ENCODE measurements at regions not wholly inside any gene's neighbourhood (a gene's known extent, or its start where the extent isn't known, plus 50 kb on each side); places are given as distances from the start of the nearest gene placed in this dataset.

GRCh38 chr6:167524261-167525111 is 199.6 kb downstream of the TTLL2 start:
- no peak overlapping the region for H3K4me3 ChIP-seq (ENCODE audit: low read length)
- H3K4me3 Mint-ChIP-seq, result no peak overlapping the region
- no peak overlapping the region for H3K27ac Mint-ChIP-seq
- WGBS, 2 experiments (ENCODE audit: insufficient coverage in 1 of 2, insufficient read length in 1 of 2), result 87 to 90% methylated on average over 13 to 22 of the region's 22 CpGs
- H3K27ac ChIP-seq (ENCODE audit: low read depth, low read length), result no peak overlapping the region
- no peak overlapping the region for H3K9ac ChIP-seq (ENCODE audit: extremely low read depth, low read length, poor library complexity, severe bottlenecking)
- H3K4me1 ChIP-seq (ENCODE audit: control insufficient read depth, insufficient read depth, low read length), result peaks cover 7% of the 10 kb centered on the region
- H3K9me3 ChIP-seq (ENCODE audit: control insufficient read depth, low read length), result no peaks in the 10 kb centered on the region
- TF ChIP-seq CTCF (conservative IDR thresholded peaks at IDR 0.05), result no peak
- peaks cover 7% of the 10 kb centered on the region for H3K9me3 Mint-ChIP-seq
- no peaks in the 10 kb centered on the region for H3K36me3 ChIP-seq (ENCODE audit: control insufficient read depth, insufficient read depth, low read length)
- H3K27me3 Mint-ChIP-seq (ENCODE audit: insufficient read depth), result peaks cover 13% of the 10 kb centered on the region
- H3K27me3 ChIP-seq (ENCODE audit: control insufficient read depth, insufficient read depth, low read length, poor library complexity, severe bottlenecking), result no peaks in the 10 kb centered on the region
- no peaks in the 10 kb centered on the region for H3K36me3 Mint-ChIP-seq (ENCODE audit: low read depth)
- H3K4me1 Mint-ChIP-seq, result peaks cover 12% of the 10 kb centered on the region
- DNase-seq, result no peak

- Histone ChIP-seq H3K9ac (ENCODE audit: extremely low read depth, low read length, poor library complexity, severe bottlenecking) (no peak overlapping the region), H3K4me1 (ENCODE audit: control insufficient read depth, insufficient read depth, low read length) (peaks cover 7% of the 10 kb centered on the region), H3K27me3 (ENCODE audit: control insufficient read depth, insufficient read depth, low read length, poor library complexity, severe bottlenecking) (no peaks in the 10 kb centered on the region), H3K4me3 (ENCODE audit: low read length) (no peak overlapping the region), H3K9me3 (ENCODE audit: control insufficient read depth, low read length) (no peaks in the 10 kb centered on the region), H3K36me3 (ENCODE audit: control insufficient read depth, insufficient read depth, low read length) (no peaks in the 10 kb centered on the region), H3K27ac (ENCODE audit: low read depth, low read length) (no peak overlapping the region)
- no peak for TF ChIP-seq CTCF (conservative IDR thresholded peaks at IDR 0.05)
- Mint-ChIP-seq H3K4me1 (peaks cover 15% of the 10 kb centered on the region), H3K9me3 (peaks cover 7% of the 10 kb centered on the region), H3K4me3 (no peak overlapping the region), H3K27ac (no peak overlapping the region), H3K36me3 (ENCODE audit: low read depth) (no peaks in the 10 kb centered on the region), H3K27me3 (ENCODE audit: insufficient read depth) (peaks cover 20% of the 10 kb centered on the region)
- no peak for DNase-seq
- WGBS, 2 experiments (ENCODE audit: insufficient coverage in 1 of 2, insufficient read length in 1 of 2), result 97% methylated on average over 6 of the region's 6 CpGs; no CpG with 5 or more reads in 1 of the 2 experiments
Measured at GRCh38 chr6:167525774-167526173, 200.9 kb downstream of the TTLL2 start.

GRCh38 chr6:167526465-167527368 is 201.8 kb downstream of the TTLL2 start:
- H3K4me1 Mint-ChIP-seq, result peaks cover 15% of the 10 kb centered on the region
- Histone ChIP-seq H3K27ac (ENCODE audit: low read depth, low read length) (peak overlapping the region; percentile 33), H3K4me3 (ENCODE audit: low read length) (no peak overlapping the region), H3K27me3 (ENCODE audit: control insufficient read depth, insufficient read depth, low read length, poor library complexity, severe bottlenecking) (no peaks in the 10 kb centered on the region), H3K36me3 (ENCODE audit: control insufficient read depth, insufficient read depth, low read length) (no peaks in the 10 kb centered on the region), H3K4me1 (ENCODE audit: control insufficient read depth, insufficient read depth, low read length) (peaks cover 7% of the 10 kb centered on the region), H3K9ac (ENCODE audit: extremely low read depth, low read length, poor library complexity, severe bottlenecking) (no peak overlapping the region), H3K9me3 (ENCODE audit: control insufficient read depth, low read length) (peaks cover 1% of the 10 kb centered on the region)
- H3K9me3 Mint-ChIP-seq, result peaks cover 8% of the 10 kb centered on the region
- H3K36me3 Mint-ChIP-seq (ENCODE audit: low read depth), result no peaks in the 10 kb centered on the region
- DNase-seq, result no peak
- H3K27me3 Mint-ChIP-seq (ENCODE audit: insufficient read depth), result peaks cover 30% of the 10 kb centered on the region
- no peak for TF ChIP-seq CTCF (conservative IDR thresholded peaks at IDR 0.05)
- H3K27ac Mint-ChIP-seq, result no peak overlapping the region
- no peak overlapping the region for H3K4me3 Mint-ChIP-seq
- 87 to 93% methylated on average over 14 to 23 of the region's 23 CpGs for WGBS, 2 experiments (ENCODE audit: insufficient coverage in 1 of 2, insufficient read length in 1 of 2)

All from endodermal cell (in vitro differentiated cells).